ENCODE measurements at regions not wholly inside any gene's neighbourhood (a gene's known extent, or its start where the extent isn't known, plus 50 kb on each side); places are given as distances from the start of the nearest gene placed in this dataset.

DNA sequence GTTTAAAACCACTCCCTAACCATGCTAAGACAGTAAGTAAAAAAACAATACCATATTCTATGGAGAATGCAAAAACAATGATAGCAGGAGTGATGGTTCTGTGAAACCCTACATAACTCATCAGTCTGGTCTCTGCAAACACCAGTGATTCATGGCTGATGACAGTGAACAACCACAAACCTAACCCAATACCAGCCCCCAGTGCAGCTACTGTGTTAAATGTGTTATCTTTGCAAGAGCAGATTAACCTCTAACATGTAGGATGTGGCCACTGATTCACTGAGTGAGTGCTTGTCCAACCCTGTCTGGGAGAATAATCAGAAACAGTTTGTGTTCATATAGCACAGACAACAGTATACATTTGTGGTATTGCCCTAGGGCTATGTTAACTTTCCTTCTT is 100.2 kb upstream of the COG2 start:
- no peaks in the 10 kb centered on the region for H3K36me3 ChIP-seq (ENCODE audit: control insufficient read depth in 3 of 3, insufficient read depth in 2 of 3, low read depth in 1 of 3, low read length in 3 of 3)
- H3K4me3 ChIP-seq (ENCODE audit: low read depth in 1 of 3, low read length in 3 of 3), result no peak overlapping the region
- peaks cover 0 to 4% of the 10 kb centered on the region in 2 donors for H3K9me3 ChIP-seq (ENCODE audit: control insufficient read depth in 2 of 2, insufficient read depth in 1 of 2, low read depth in 1 of 2, low read length in 1 of 2)
- no peaks in the 10 kb centered on the region for H3K4me1 ChIP-seq (ENCODE audit: control insufficient read depth in 3 of 3, insufficient read depth in 2 of 3, low read depth in 1 of 3, low read length in 2 of 3)
- H3K27ac ChIP-seq (ENCODE audit: low read depth in 1 of 3, low read length in 2 of 3), result no peak overlapping the region
- DNase-seq, result no peak
- FAIRE-seq, result no peak
- peaks cover 0 to 2% (median 0%) of the 10 kb centered on the region in 3 donors for H3K27me3 ChIP-seq (ENCODE audit: control insufficient read depth in 3 of 3, insufficient read depth in 3 of 3, low read length in 3 of 3)

DNA sequence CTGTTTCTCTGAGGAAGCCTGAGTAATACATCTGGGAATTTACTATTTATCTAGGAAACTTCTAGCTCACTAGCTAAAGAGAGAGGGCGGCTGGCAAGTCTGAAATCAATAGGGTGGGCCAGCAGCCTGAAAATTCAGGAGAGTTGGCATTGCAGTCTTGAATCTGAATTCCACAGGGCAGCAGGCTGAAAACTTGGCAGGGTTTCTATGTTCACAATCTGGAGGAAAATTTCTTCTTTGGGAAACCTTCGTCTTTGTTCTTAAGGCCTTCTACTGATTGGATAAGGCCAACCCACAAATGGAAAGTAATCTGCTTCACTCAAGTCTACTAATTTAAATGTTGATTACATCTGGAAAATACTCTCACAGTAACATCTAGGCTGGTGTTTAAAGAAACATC is 101.0 kb upstream of the COG2 start:
- Histone ChIP-seq H3K36me3 (ENCODE audit: control insufficient read depth in 3 of 3, insufficient read depth in 2 of 3, low read depth in 1 of 3, low read length in 3 of 3) (no peaks in the 10 kb centered on the region), H3K9me3 (ENCODE audit: control insufficient read depth in 2 of 2, insufficient read depth in 1 of 2, low read depth in 1 of 2, low read length in 1 of 2) (peaks cover 0 to 4% of the 10 kb centered on the region in 2 donors), H3K4me3 (ENCODE audit: low read depth in 1 of 3, low read length in 3 of 3) (no peak overlapping the region), H3K27ac (ENCODE audit: low read depth in 1 of 3, low read length in 2 of 3) (no peak overlapping the region), H3K27me3 (ENCODE audit: control insufficient read depth in 3 of 3, insufficient read depth in 3 of 3, low read length in 3 of 3) (peaks cover 0 to 2% (median 0%) of the 10 kb centered on the region in 3 donors), H3K4me1 (ENCODE audit: control insufficient read depth in 3 of 3, insufficient read depth in 2 of 3, low read depth in 1 of 3, low read length in 2 of 3) (no peaks in the 10 kb centered on the region)
- no peak for DNase-seq
- 84 to 94% (median 85%) methylated on average over 2 of the region's 2 CpGs for WGBS, 3 donors
- no peak for FAIRE-seq

GRCh38 chr1:230540421-230541155 is 101.7 kb upstream of the COG2 start:
- Histone ChIP-seq H3K27ac (ENCODE audit: low read depth in 1 of 3, low read length in 2 of 3) (no peak overlapping the region), H3K36me3 (ENCODE audit: control insufficient read depth in 3 of 3, insufficient read depth in 2 of 3, low read depth in 1 of 3, low read length in 3 of 3) (no peaks in the 10 kb centered on the region), H3K4me1 (ENCODE audit: control insufficient read depth in 3 of 3, insufficient read depth in 2 of 3, low read depth in 1 of 3, low read length in 2 of 3) (no peaks in the 10 kb centered on the region), H3K27me3 (ENCODE audit: control insufficient read depth in 3 of 3, insufficient read depth in 3 of 3, low read length in 3 of 3) (peaks cover 0 to 2% (median 0%) of the 10 kb centered on the region in 3 donors), H3K4me3 (ENCODE audit: low read depth in 1 of 3, low read length in 3 of 3) (no peak overlapping the region), H3K9me3 (ENCODE audit: control insufficient read depth in 2 of 2, insufficient read depth in 1 of 2, low read depth in 1 of 2, low read length in 1 of 2) (peaks cover 0 to 4% of the 10 kb centered on the region in 2 donors)
- FAIRE-seq, result no peak
- 61 to 73% (median 64%) methylated on average over 6 of the region's 6 CpGs for WGBS, 3 donors
- DNase-seq, result peak; percentile 52 to 59

GRCh38 chr1:230537456-230537855 is 104.8 kb upstream of the COG2 start:
- peaks cover 0 to 7% of the 10 kb centered on the region in 2 donors for H3K9me3 ChIP-seq (ENCODE audit: control insufficient read depth in 2 of 2, insufficient read depth in 1 of 2, low read depth in 1 of 2, low read length in 1 of 2)
- H3K27me3 ChIP-seq (ENCODE audit: control insufficient read depth in 3 of 3, insufficient read depth in 3 of 3, low read length in 3 of 3), result peaks cover 0 to 2% (median 0%) of the 10 kb centered on the region in 3 donors
- H3K27ac ChIP-seq (ENCODE audit: low read depth in 1 of 3, low read length in 2 of 3), result no peak overlapping the region
- FAIRE-seq (no peak), DNase-seq (no peak)
- H3K36me3 ChIP-seq (ENCODE audit: control insufficient read depth in 3 of 3, insufficient read depth in 2 of 3, low read depth in 1 of 3, low read length in 3 of 3), result no peaks in the 10 kb centered on the region
- no peaks in the 10 kb centered on the region for H3K4me1 ChIP-seq (ENCODE audit: control insufficient read depth in 3 of 3, insufficient read depth in 2 of 3, low read depth in 1 of 3, low read length in 2 of 3)
- no peak overlapping the region for H3K4me3 ChIP-seq (ENCODE audit: low read depth in 1 of 3, low read length in 3 of 3)
- 78 to 87% (median 83%) methylated on average over 9 of the region's 9 CpGs for WGBS, 3 donors

- no peak for DNase-seq
- H3K27ac ChIP-seq (ENCODE audit: low read depth in 1 of 3, low read length in 2 of 3), result no peak overlapping the region
- H3K4me3 ChIP-seq (ENCODE audit: low read depth in 1 of 3, low read length in 3 of 3), result no peak overlapping the region
- peaks cover 0 to 7% of the 10 kb centered on the region in 2 donors for H3K9me3 ChIP-seq (ENCODE audit: control insufficient read depth in 2 of 2, insufficient read depth in 1 of 2, low read depth in 1 of 2, low read length in 1 of 2)
- no peak for FAIRE-seq
- no peaks in the 10 kb centered on the region for H3K4me1 ChIP-seq (ENCODE audit: control insufficient read depth in 3 of 3, insufficient read depth in 2 of 3, low read depth in 1 of 3, low read length in 2 of 3)
- WGBS, 3 donors, result 86 to 93% (median 90%) methylated on average over 1 of the region's 1 CpG
- H3K36me3 ChIP-seq (ENCODE audit: control insufficient read depth in 3 of 3, insufficient read depth in 2 of 3, low read depth in 1 of 3, low read length in 3 of 3), result no peaks in the 10 kb centered on the region
- H3K27me3 ChIP-seq (ENCODE audit: control insufficient read depth in 3 of 3, insufficient read depth in 3 of 3, low read length in 3 of 3), result peaks cover 0 to 2% (median 0%) of the 10 kb centered on the region in 3 donors
These were observed 105.6 kb upstream of the COG2 start for GRCh38 chr1:230536641-230537155.

- Histone ChIP-seq H3K27ac (ENCODE audit: low read depth in 1 of 3, low read length in 2 of 3) (no peak overlapping the region), H3K4me3 (ENCODE audit: low read depth in 1 of 3, low read length in 3 of 3) (no peak overlapping the region), H3K9me3 (ENCODE audit: control insufficient read depth in 2 of 2, insufficient read depth in 1 of 2, low read depth in 1 of 2, low read length in 1 of 2) (peaks cover 0 to 10% of the 10 kb centered on the region in 2 donors), H3K4me1 (ENCODE audit: control insufficient read depth in 3 of 3, insufficient read depth in 2 of 3, low read depth in 1 of 3, low read length in 2 of 3) (no peaks in the 10 kb centered on the region), H3K36me3 (ENCODE audit: control insufficient read depth in 3 of 3, insufficient read depth in 2 of 3, low read depth in 1 of 3, low read length in 3 of 3) (no peaks in the 10 kb centered on the region), H3K27me3 (ENCODE audit: control insufficient read depth in 3 of 3, insufficient read depth in 3 of 3, low read length in 3 of 3) (peaks cover 0 to 2% (median 0%) of the 10 kb centered on the region in 3 donors)
- FAIRE-seq, result no peak
- WGBS, 3 donors, result 74 to 78% (median 77%) methylated on average over 2 of the region's 2 CpGs
- DNase-seq, result no peak
These were observed 108.1 kb upstream of the COG2 start for GRCh38 chr1:230534224-230534623.

GRCh38 chr1:230531103-230531502 is 105.0 kb upstream of the PGBD5 start:
- no peak for DNase-seq
- H3K36me3 ChIP-seq (ENCODE audit: control insufficient read depth in 3 of 3, insufficient read depth in 2 of 3, low read depth in 1 of 3, low read length in 3 of 3), result no peaks in the 10 kb centered on the region
- H3K27ac ChIP-seq (ENCODE audit: low read depth in 1 of 3, low read length in 2 of 3), result no peak overlapping the region
- H3K9me3 ChIP-seq (ENCODE audit: control insufficient read depth in 2 of 2, insufficient read depth in 1 of 2, low read depth in 1 of 2, low read length in 1 of 2), result peaks cover 0 to 13% of the 10 kb centered on the region in 2 donors
- no peak for FAIRE-seq
- no peak overlapping the region for H3K4me3 ChIP-seq (ENCODE audit: low read depth in 1 of 3, low read length in 3 of 3)
- H3K4me1 ChIP-seq (ENCODE audit: control insufficient read depth in 3 of 3, insufficient read depth in 2 of 3, low read depth in 1 of 3, low read length in 2 of 3), result no peaks in the 10 kb centered on the region
- H3K27me3 ChIP-seq (ENCODE audit: control insufficient read depth in 3 of 3, insufficient read depth in 3 of 3, low read length in 3 of 3), result no peaks in the 10 kb centered on the region

DNA sequence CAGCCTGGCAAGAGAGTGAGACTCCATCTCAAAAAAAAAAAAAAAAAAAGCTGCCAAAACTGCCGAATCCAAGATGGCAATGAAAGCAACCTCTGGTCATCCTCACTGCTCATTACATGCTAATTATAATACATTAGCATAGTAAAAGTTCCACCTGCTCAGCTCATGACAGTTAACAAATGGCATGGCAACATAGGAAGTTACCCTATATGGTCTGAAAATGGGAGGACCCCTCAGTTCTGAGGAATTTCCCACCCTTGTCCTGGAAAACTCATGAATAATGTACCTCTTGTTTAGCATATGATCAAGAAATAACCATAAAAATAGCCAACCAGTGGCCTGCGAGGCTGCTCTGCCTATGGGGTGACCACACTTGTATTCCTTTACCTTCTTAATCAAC is 93.1 kb upstream of the PGBD5 start:
- no peak for FAIRE-seq
- DNase-seq, result no peak
- H3K4me1 ChIP-seq (ENCODE audit: control insufficient read depth in 3 of 3, insufficient read depth in 2 of 3, low read depth in 1 of 3, low read length in 2 of 3), result no peaks in the 10 kb centered on the region
- H3K36me3 ChIP-seq (ENCODE audit: control insufficient read depth in 3 of 3, insufficient read depth in 2 of 3, low read depth in 1 of 3, low read length in 3 of 3), result no peaks in the 10 kb centered on the region
- no peak overlapping the region for H3K27ac ChIP-seq (ENCODE audit: low read depth in 1 of 3, low read length in 2 of 3)
- no peak overlapping the region for H3K4me3 ChIP-seq (ENCODE audit: low read depth in 1 of 3, low read length in 3 of 3)
- 83 to 92% (median 89%) methylated on average over 2 of the region's 2 CpGs for WGBS, 3 donors
- no peaks in the 10 kb centered on the region for H3K27me3 ChIP-seq (ENCODE audit: control insufficient read depth in 3 of 3, insufficient read depth in 3 of 3, low read length in 3 of 3)
- no peaks in the 10 kb centered on the region for H3K9me3 ChIP-seq (ENCODE audit: control insufficient read depth in 2 of 2, insufficient read depth in 1 of 2, low read depth in 1 of 2, low read length in 1 of 2)

- Histone ChIP-seq H3K9me3 (ENCODE audit: control insufficient read depth in 2 of 2, insufficient read depth in 1 of 2, low read depth in 1 of 2, low read length in 1 of 2) (no peaks in the 10 kb centered on the region), H3K4me1 (ENCODE audit: control insufficient read depth in 3 of 3, insufficient read depth in 2 of 3, low read depth in 1 of 3, low read length in 2 of 3) (no peaks in the 10 kb centered on the region), H3K4me3 (ENCODE audit: low read depth in 1 of 3, low read length in 3 of 3) (no peak overlapping the region), H3K27me3 (ENCODE audit: control insufficient read depth in 3 of 3, insufficient read depth in 3 of 3, low read length in 3 of 3) (no peaks in the 10 kb centered on the region), H3K27ac (ENCODE audit: low read depth in 1 of 3, low read length in 2 of 3) (no peak overlapping the region), H3K36me3 (ENCODE audit: control insufficient read depth in 3 of 3, insufficient read depth in 2 of 3, low read depth in 1 of 3, low read length in 3 of 3) (no peaks in the 10 kb centered on the region)
- DNase-seq, result no peak
- FAIRE-seq, result no peak
- WGBS, 3 donors, result 48 to 75% (median 63%) methylated on average over 5 of the region's 5 CpGs
These were observed 92.4 kb upstream of the PGBD5 start for GRCh38 chr1:230518511-230518910.

Data from small intestine (tissue), 7 donors.